GM21515 (cell line): ENCODE measurements at regions not wholly inside any gene's neighbourhood (a gene's known extent, or its start where the extent isn't known, plus 50 kb on each side); places are given as distances from the start of the nearest gene placed in this dataset.
"Not testable (repeated sequence)": the region's sequence is repeated elsewhere in the genome, so short reads cannot be mapped to it uniquely, and the experiment has no call there.

Source experiments
- ATAC-seq: cut with Tn5 transposase; IDR thresholded peaks from one replicate; pipeline ENCODE4 v1.9.1; 2021; ENCODE audit not compliant: unreplicated experiment

GRCh38 chr1:56133522-56134472 is 445.6 kb downstream of the PLPP3 start:
- peak; percentile 46 for ATAC-seq

GRCh38 chr1:56132520-56132919 is 446.8 kb downstream of the PLPP3 start:
- ATAC-seq, result no peak

GRCh38 chr1:56129837-56130236 is 449.5 kb downstream of the PLPP3 start:
- no peak for ATAC-seq

- ATAC-seq, result no peak
Measured at GRCh38 chr1:56125316-56125715, 454.0 kb downstream of the PLPP3 start.

- ATAC-seq, result no peak
Measured at GRCh38 chr1:56123826-56124225, 455.5 kb downstream of the PLPP3 start.

GRCh38 chr1:56123421-56123820 is 455.9 kb downstream of the PLPP3 start:
- ATAC-seq, result no peak

GRCh38 chr1:56120021-56120420 is 459.3 kb downstream of the PLPP3 start:
- no peak for ATAC-seq

GRCh38 chr1:56118676-56119075 is 460.7 kb downstream of the PLPP3 start:
- not testable (repeated sequence) for ATAC-seq

- ATAC-seq, result no peak
Measured at GRCh38 chr1:56115701-56116100, 463.7 kb downstream of the PLPP3 start.

GRCh38 chr1:56113679-56114078 is 465.7 kb downstream of the PLPP3 start:
- ATAC-seq, result no peak

- ATAC-seq, result no peak
Measured at GRCh38 chr1:56107275-56107638, 472.1 kb downstream of the PLPP3 start.

- ATAC-seq, result no peak
Measured at GRCh38 chr1:56106531-56107274, 472.7 kb downstream of the PLPP3 start.

- no peak for ATAC-seq
Measured at GRCh38 chr1:56105397-56105796, 474.0 kb downstream of the PLPP3 start.

- ATAC-seq, result no peak
Measured at GRCh38 chr1:56099766-56100265, 479.5 kb downstream of the PLPP3 start.

- no peak for ATAC-seq
Measured at GRCh38 chr1:56098946-56099345, 480.4 kb downstream of the PLPP3 start.

GRCh38 chr1:56097713-56098112 is 481.6 kb downstream of the PLPP3 start:
- no peak for ATAC-seq

GRCh38 chr1:56095696-56096665 is 483.4 kb downstream of the PLPP3 start:
- ATAC-seq, result no peak

GRCh38 chr1:56094168-56094567 is 485.2 kb downstream of the PLPP3 start:
- ATAC-seq, result no peak

- no peak for ATAC-seq
Measured at GRCh38 chr1:56092684-56093570, 486.4 kb downstream of the PLPP3 start.

GRCh38 chr1:56089826-56090225 is 489.5 kb downstream of the PLPP3 start:
- ATAC-seq, result not testable (repeated sequence)
